HG03095 (cell line): ENCODE measurements at regions not wholly inside any gene's neighbourhood (a gene's known extent, or its start where the extent isn't known, plus 50 kb on each side); places are given as distances from the start of the nearest gene placed in this dataset.
A peak's percentile ranks its signal among the peaks of the same experiment; 100 is the strongest.
"Not testable (repeated sequence)": the region's sequence is repeated elsewhere in the genome, so short reads cannot be mapped to it uniquely, and the experiment has no call there.

ENCODE experiments used
- ATAC-seq: cut with Tn5 transposase; IDR thresholded peaks from one replicate; pipeline ENCODE4 v1.9.1; 2021; ENCODE audit warnings: moderate library complexity; ENCODE audit not compliant: unreplicated experiment

DNA sequence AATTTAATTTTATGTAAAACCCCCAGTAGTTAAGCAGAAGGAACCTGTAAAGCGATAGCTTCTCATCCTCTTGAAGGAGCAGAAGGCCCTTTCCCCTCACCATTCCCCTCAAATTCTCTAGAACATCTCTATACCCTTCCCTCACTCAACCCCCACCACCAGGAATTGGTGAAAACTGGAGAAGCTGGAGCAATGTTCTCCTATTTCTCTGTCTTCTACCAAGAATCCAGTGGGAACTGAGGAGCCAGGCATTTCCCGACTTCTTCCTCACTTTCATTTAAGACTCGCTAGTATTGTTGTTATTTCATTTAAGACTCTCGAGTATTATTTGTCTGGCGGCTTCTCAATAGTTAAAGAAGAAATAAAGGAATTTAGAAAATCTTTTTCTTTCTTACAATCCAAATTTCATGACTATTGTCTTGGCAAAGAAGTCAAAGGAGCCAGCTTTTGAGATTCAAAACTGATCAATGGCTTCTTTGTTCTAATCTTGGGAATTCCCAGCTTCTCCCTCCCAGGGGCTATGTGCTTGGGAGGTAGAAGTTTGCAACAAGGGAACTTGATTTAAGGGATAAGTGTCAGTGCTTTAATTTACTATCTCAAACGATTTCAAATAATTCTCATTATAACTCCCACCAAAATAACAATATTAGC lies 253.3 kb upstream of the ADGRL2 start:
- ATAC-seq, result no peak

- ATAC-seq, result no peak
Measured at GRCh38 chr1:81545734-81546133, 255.0 kb upstream of the ADGRL2 start.

DNA sequence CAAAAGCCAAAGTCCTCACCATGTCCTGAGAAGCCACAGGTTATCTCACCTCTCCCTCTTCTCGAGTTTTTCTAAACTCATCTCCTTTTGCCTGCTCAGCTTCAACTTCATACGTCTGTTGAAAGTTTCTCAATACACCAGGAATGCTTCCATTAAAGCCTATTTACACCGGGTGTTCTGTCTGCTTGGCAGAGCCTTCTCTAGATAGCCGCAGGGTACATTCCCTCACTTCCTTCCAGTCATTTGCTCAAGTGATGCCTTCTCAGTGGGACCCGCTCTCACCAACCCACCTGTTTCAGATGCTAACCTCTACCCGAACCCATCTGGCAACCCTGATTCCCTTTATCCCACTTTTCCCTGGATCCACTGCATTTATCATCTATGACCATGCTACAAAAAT lies 257.0 kb upstream of the ADGRL2 start:
- ATAC-seq, result no peak

- ATAC-seq, result no peak
Measured at GRCh38 chr1:81542196-81542595, 258.5 kb upstream of the ADGRL2 start.

GRCh38 chr1:81540216-81540615 lies 260.5 kb upstream of the ADGRL2 start:
- ATAC-seq, result no peak

GRCh38 chr1:81529014-81529413 lies 271.7 kb upstream of the ADGRL2 start:
- no peak for ATAC-seq

GRCh38 chr1:81525085-81525484 lies 275.6 kb upstream of the ADGRL2 start:
- ATAC-seq, result no peak

GRCh38 chr1:81519987-81520386 lies 280.7 kb upstream of the ADGRL2 start:
- no peak for ATAC-seq

GRCh38 chr1:81517987-81518386 lies 282.7 kb upstream of the ADGRL2 start:
- ATAC-seq, result no peak

GRCh38 chr1:81513796-81514354 lies 286.9 kb upstream of the ADGRL2 start:
- ATAC-seq, result no peak

GRCh38 chr1:81512252-81513003 lies 288.3 kb upstream of the ADGRL2 start:
- no peak for ATAC-seq

GRCh38 chr1:81511281-81511680 lies 289.5 kb upstream of the ADGRL2 start:
- no peak for ATAC-seq

DNA sequence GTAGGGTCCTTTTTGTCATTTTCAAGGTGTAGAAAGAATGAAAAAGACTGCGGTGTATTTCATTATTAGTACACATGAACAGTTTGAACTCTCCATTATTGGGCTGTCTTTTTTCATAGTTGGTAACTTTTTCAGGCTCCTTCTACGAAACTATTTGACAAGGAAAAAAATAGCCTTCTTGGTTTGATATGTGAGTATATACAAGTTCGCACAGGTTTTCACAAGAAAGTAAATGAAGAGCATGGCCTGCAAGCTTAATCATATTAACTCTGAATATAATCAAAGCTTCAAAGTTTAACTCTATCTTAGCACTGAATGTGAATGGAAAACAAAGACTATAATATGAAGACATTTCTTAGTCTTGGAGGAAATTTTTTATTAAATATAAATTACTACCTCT lies 290.0 kb upstream of the ADGRL2 start:
- ATAC-seq, result no peak

GRCh38 chr1:81509594-81509993 lies 291.1 kb upstream of the ADGRL2 start:
- no peak for ATAC-seq

DNA sequence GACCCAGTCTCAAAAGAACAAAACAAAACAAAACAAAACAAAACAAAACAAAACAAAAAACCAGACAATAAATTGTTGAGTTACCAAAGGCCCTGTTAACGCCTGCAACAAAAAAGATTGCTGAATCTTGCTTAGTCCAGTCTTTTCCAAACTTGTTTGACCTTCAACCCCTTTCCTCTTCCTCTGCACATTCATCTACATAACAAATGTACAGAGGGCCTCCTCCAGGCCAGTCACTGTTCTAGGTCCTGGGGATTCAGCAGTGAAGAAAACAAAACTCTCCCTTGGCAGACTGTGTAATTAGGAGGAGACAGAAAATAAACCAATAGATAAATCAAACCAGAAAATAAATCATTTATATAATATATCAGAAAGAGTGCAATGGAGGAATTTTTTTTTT lies 294.0 kb upstream of the ADGRL2 start:
- no peak for ATAC-seq

DNA sequence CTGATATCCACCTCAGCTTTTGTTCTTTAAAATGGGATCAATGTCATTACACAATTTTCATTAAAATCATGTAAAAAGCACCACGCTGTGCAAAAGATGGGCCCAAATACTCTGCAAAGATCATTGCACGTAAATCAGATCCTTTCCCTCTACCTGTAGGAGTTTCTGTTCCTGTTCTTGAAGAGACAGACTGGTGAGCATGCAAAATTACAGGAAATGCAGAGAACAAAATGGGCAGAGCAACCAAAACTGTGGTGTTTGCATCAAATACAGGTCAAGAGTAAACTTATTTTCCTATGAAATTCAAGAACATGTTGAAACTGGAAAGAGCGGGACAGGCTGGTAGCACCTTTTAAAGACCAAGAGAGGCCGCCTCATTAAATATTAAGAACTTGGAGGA lies 294.9 kb upstream of the ADGRL2 start:
- peak; percentile 97 for ATAC-seq

GRCh38 chr1:81504820-81505219 lies 295.9 kb upstream of the ADGRL2 start:
- ATAC-seq, result not testable (repeated sequence)

GRCh38 chr1:81502705-81503104 lies 298.0 kb upstream of the ADGRL2 start:
- not testable (repeated sequence) for ATAC-seq

GRCh38 chr1:81501485-81501884 lies 299.2 kb upstream of the ADGRL2 start:
- ATAC-seq, result not testable (repeated sequence)

- ATAC-seq, result no peak
Measured at GRCh38 chr1:81499487-81499886, 301.2 kb upstream of the ADGRL2 start.

DNA sequence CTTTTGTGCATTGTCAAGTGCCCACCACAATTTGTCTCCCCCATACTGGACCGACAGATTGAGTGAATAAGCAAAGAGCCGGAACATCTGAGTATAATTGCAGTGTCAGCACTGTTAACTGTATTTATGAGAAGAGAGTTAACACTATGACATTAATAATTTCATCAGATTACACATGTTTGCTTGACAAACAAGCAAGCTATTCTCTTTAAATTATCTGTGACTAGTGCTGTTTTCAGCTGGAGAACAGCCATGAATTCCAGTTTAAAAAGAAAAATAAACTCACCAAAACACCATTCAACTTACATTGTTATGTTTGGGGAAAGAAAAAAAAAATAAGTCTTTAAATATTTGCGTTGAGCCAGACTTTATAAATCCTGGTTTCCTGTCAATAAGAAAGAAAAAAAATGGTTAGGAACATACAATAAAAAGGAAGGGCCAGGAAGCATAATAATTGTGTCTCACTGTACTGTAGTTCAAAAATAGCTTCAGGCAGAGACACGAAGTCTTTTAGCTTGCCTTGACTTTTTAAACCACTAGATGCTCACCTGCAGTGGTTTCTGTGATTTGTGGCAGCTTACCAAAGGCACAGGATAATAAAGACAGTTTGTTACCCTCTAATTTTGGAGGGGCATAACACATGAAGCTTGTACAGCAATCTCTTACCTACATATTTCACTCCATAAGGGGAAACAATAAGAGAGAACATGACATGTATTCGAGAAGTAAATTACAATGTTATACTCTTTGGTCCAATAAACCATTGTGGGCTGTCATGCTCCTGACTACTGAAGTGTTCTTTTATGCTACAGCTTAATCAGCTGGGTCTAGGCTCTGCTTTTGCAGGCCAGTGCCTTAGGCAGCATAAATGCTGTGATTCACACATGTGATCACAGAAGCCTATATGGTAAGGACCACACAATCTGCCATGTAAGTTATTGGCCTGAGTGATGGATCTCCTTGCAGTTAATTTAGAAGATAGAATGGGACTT lies 302.0 kb upstream of the ADGRL2 start:
- ATAC-seq, result no peak
